ENCODE measurements at regions not wholly inside any gene's neighbourhood (a gene's known extent, or its start where the extent isn't known, plus 50 kb on each side); places are given as distances from the start of the nearest gene placed in this dataset.

- TF ChIP-seq ZBTB49 (tag by site-specific recombination; IDR thresholded peaks at IDR 0.05; ENCODE audit: low read depth): no peak
- no peak for TF ChIP-seq ZNF561 (tag by site-specific recombination; IDR thresholded peaks at IDR 0.05; ENCODE audit: borderline replicate concordance)
- TF ChIP-seq ZNF366 (tag by site-specific recombination; conservative IDR thresholded peaks at IDR 0.05): no peak
- TF ChIP-seq KLF8 (tag by site-specific recombination; IDR thresholded peaks at IDR 0.05): no peak
Observed at GRCh38 chr4:128357286-128357685, 69.7 kb upstream of the PGRMC2 start (continued).

DNA sequence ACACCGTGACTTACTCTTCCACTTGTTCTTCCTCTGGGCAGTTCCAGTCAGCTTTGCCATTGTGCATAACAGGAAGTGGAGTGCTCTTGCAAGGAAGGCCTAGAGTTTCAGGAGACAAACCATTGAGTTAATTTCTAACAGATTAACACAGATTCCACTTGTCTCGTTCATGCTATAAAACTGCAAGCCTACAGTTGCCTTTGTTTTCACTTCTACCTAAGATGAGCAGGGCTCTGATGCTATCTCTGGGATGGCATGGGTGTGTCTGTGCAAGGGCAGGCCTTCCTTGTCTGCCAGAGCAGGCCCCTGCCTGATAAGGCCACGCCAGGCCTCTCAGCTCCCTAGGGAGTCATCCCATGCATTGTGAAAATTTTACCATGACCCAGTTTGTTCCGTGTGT lies 67.7 kb upstream of the PGRMC2 start:
- H3K4me1 ChIP-seq (ENCODE audit: control insufficient read depth, insufficient read depth, low read length): no peaks in the 10 kb centered on the region
- H3K27ac ChIP-seq (ENCODE audit: extremely low read depth, low read depth, low read length): no peak overlapping the region
- no peaks in the 10 kb centered on the region for H3K9me3 ChIP-seq (ENCODE audit: control insufficient read depth, insufficient read depth, low read depth, low read length)
- ChIA-PET CTCF (interaction anchor here (0.7 kb wide), 1 partner anchor 30 kb away, joined by 3 read pairs; no protein-coding TSS in a partner anchor), POLR2A (interaction anchor here (0.6 kb wide), 1 partner anchor 136 kb away, joined by 3 read pairs; no protein-coding TSS in a partner anchor)
- no peak overlapping the region for H3K4me3 ChIP-seq (ENCODE audit: low read depth, low read length)
- no peak for TF ChIP-seq ZNF112 (tag by site-specific recombination; IDR thresholded peaks at IDR 0.05)
- TF ChIP-seq ZNF350 (tag by site-specific recombination; IDR thresholded peaks at IDR 0.05): no peak
- TF ChIP-seq ZNF521 (tag by site-specific recombination; IDR thresholded peaks at IDR 0.05): no peak
- TF ChIP-seq ZBTB20 (tag by site-specific recombination; IDR thresholded peaks at IDR 0.05): no peak
- TF ChIP-seq ATF2 (tag by site-specific recombination; IDR thresholded peaks at IDR 0.05; ENCODE audit: low read depth): no peak
- TF ChIP-seq, protein P1, sequence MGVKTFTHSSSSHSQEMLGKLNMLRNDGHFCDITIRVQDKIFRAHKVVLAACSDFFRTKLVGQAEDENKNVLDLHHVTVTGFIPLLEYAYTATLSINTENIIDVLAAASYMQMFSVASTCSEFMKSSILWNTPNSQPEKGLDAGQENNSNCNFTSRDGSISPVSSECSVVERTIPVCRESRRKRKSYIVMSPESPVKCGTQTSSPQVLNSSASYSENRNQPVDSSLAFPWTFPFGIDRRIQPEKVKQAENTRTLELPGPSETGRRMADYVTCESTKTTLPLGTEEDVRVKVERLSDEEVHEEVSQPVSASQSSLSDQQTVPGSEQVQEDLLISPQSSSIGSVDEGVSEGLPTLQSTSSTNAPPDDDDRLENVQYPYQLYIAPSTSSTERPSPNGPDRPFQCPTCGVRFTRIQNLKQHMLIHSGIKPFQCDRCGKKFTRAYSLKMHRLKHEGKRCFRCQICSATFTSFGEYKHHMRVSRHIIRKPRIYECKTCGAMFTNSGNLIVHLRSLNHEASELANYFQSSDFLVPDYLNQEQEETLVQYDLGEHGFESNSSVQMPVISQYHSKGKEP (tag by site-specific recombination; IDR thresholded peaks at IDR 0.05): no peak
- TF ChIP-seq ZSCAN30 (tag by site-specific recombination; IDR thresholded peaks at IDR 0.05): no peak
- no peak for TF ChIP-seq ZNF280D (tag by site-specific recombination; IDR thresholded peaks at IDR 0.05)
- TF ChIP-seq ZNF600 (tag by site-specific recombination; IDR thresholded peaks at IDR 0.05): no peak
- TF ChIP-seq GFI1B (tag by site-specific recombination; IDR thresholded peaks at IDR 0.05): no peak
- no peak for TF ChIP-seq WT1 (tag by site-specific recombination; IDR thresholded peaks at IDR 0.05)
- H3K36me3 ChIP-seq (ENCODE audit: control insufficient read depth in 2 of 2, insufficient read depth in 1 of 2, low read length in 2 of 2): no peaks in the 10 kb centered on the region

Measured in HEK293 (cell line).